Left lung (tissue), 4 donors: ENCODE measurements at regions not wholly inside any gene's neighbourhood (a gene's known extent, or its start where the extent isn't known, plus 50 kb on each side); places are given as distances from the start of the nearest gene placed in this dataset.
"Not testable (repeated sequence)": the region's sequence is repeated elsewhere in the genome, so short reads cannot be mapped to it uniquely, and the experiment has no call there.

ENCODE experiments used
- ATAC-seq: fragments of 200-7000 bp; cut with Tn5 transposase; one replicate; pipeline ENCODE4 v1.9.1; 2020; ENCODE audit warnings: moderate library complexity
- DNase-seq, 4 donors: peaks; one replicate each; pipeline ENCODE4 v3.0.0-alpha.2; 2013 to 2020
- H3K27ac ChIP-seq, 2 donors: fragments of 200-600 bp; sonication (generic) in 1 of 2; one replicate each; pipeline versions ENCODE4 v1.5.0 to v1.8.0; 2020 to 2021
- H3K27me3 ChIP-seq, 2 donors: fragments of 200-600 bp; sonication (generic) in 1 of 2; one replicate each; pipeline versions ENCODE4 v1.5.0 to v1.8.0; 2020 to 2021
- H3K36me3 ChIP-seq, 2 donors: fragments of 200-600 bp; sonication (generic) in 1 of 2; one replicate each; pipeline versions ENCODE4 v1.5.0 to v1.8.0; 2020 to 2021
- H3K4me1 ChIP-seq, 2 donors: fragments of 200-600 bp; one replicate each; pipeline ENCODE4 v1.8.0; 2021
- H3K4me3 ChIP-seq, 2 donors: fragments of 200-600 bp; sonication (generic) in 1 of 2; one replicate each; pipeline versions ENCODE4 v1.5.0 to v1.8.0; 2020 to 2021; ENCODE audit warnings: mild to moderate bottlenecking in 1 of 2
- H3K9me3 ChIP-seq, 2 donors: fragments of 200-600 bp; sonication (generic) in 1 of 2; one replicate each; pipeline versions ENCODE4 v1.5.0 to v1.8.0; 2020 to 2021
- intact Hi-C, 2 donors: fragments of 100-400 bp; cut with DNase I; formaldehyde crosslinking; loops; one replicate each; pipeline versions ENCODE4 v1.11.2 to v1.14.2; 2022
- TF ChIP-seq, protein P1 (sequence below), 2 donors: fragments of 200-600 bp; sonication (generic) in 1 of 2; IDR thresholded peaks; one replicate each; pipeline versions ENCODE4 v1.5.0 to v1.8.0; 2021; ENCODE audit warnings: antibody characterized with exemption in 2 of 2
- donor health status: DM: no; HTN: yes; CAD: no.
- donor health status: DM: no; HTN: no; CAD: no.

DNA sequence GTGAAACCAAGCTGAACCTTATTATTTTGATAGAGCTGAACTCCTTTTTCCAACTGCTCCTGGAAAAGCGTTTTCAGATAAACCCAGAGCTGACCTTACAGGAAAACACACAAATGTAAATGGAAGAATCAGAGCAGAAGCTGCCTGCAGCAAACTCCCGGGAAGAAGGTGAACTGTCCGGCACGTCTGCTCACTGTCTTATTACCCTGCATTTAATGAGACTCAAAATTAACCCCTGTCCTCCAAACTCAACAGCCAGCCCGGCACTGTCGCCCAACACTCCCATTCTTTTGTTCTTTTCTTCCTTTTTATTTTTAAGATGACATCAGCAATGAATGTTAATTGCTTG is 1046.9 kb upstream of the FLRT2 start:
- no peak for ATAC-seq
- no peak overlapping the region for H3K27ac ChIP-seq

DNA sequence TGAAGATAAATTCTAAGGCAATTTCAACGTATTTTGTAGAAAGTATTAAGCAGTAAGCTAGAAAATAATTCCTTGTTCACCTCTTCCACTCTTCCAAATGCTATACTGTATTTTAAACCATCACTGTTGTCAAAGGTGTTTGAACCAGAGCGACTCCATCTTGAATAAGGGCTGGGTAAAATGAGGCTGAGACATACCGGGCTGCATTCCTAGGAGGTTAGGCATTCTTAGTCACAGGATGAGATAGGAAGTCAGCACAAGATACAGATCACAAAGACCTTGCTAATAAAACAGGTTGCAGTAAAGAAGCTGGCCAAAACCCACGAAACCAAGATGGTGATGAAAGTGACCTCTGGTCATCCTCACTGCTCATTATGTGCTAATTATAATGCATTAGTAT is 1045.7 kb upstream of the FLRT2 start:
- intact Hi-C loops, H3K4me3 ChIP-seq, DNase-seq, H3K4me1 ChIP-seq, H3K27me3 ChIP-seq, H3K36me3 ChIP-seq, H3K9me3 ChIP-seq, ATAC-seq, H3K27ac ChIP-seq: not testable (repeated sequence)

More for the DNA sequence above, 1046.9 kb upstream of the FLRT2 start:
- Histone ChIP-seq H3K36me3 (no peaks in the 10 kb centered on the region), H3K27me3 (no peaks in the 10 kb centered on the region), H3K4me1 (no peaks in the 10 kb centered on the region), H3K4me3 (no peak overlapping the region), H3K9me3 (no peaks in the 10 kb centered on the region)
- intact Hi-C loops = no loop called here
- no peak for DNase-seq
- TF ChIP-seq, protein P1, sequence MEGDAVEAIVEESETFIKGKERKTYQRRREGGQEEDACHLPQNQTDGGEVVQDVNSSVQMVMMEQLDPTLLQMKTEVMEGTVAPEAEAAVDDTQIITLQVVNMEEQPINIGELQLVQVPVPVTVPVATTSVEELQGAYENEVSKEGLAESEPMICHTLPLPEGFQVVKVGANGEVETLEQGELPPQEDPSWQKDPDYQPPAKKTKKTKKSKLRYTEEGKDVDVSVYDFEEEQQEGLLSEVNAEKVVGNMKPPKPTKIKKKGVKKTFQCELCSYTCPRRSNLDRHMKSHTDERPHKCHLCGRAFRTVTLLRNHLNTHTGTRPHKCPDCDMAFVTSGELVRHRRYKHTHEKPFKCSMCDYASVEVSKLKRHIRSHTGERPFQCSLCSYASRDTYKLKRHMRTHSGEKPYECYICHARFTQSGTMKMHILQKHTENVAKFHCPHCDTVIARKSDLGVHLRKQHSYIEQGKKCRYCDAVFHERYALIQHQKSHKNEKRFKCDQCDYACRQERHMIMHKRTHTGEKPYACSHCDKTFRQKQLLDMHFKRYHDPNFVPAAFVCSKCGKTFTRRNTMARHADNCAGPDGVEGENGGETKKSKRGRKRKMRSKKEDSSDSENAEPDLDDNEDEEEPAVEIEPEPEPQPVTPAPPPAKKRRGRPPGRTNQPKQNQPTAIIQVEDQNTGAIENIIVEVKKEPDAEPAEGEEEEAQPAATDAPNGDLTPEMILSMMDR (IDR thresholded peaks at IDR 0.05) = no peak

DNA sequence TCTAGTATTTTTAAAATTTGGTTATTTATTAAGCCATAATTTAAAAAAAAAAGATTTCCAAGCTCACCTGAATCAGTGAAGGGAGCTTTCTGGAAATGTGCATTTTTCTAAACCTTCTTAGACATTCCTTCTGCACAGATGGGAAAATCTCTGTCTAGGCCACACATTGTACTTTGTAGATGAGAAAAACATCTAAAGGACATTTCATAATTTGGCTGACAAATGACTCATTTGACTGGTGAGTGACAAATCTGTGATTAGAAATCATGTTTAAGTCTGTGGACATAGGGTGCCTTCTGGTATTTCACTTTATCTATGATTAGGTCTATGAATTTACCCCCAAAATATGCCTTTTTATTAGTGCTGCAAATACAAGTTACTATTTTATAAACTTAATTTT is 1044.9 kb upstream of the FLRT2 start:
- Histone ChIP-seq H3K4me3 (no peak overlapping the region), H3K27me3 (no peaks in the 10 kb centered on the region), H3K9me3 (no peaks in the 10 kb centered on the region), H3K27ac (no peak overlapping the region), H3K4me1 (no peaks in the 10 kb centered on the region), H3K36me3 (no peaks in the 10 kb centered on the region)
- intact Hi-C loops = no loop called here
- ATAC-seq (no peak), DNase-seq (no peak)
- TF ChIP-seq, protein P1 (IDR thresholded peaks at IDR 0.05) = no peak

DNA sequence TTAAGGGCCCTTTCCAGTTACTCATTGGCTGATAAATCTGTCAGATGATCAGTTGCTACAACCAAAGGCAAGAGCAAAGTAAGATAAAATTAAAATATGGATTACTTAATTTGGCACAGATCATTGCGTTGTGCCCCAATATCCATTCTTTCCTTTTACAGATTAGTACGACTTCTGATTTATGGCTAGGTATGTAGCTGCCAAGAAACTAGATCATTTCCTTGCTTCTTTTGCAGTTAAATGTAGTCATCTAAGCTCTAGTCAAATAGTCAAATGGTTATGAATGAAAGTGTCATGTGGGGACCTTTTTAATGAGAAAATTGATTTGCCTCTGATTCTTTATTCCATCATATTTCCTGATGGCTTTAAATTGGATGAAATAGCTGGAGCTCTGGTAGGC is 1039.9 kb upstream of the FLRT2 start:
- no peaks in the 10 kb centered on the region for H3K27me3 ChIP-seq
- no peaks in the 10 kb centered on the region for H3K36me3 ChIP-seq
- no peak for ATAC-seq
- intact Hi-C loops = no loop called here
- DNase-seq = no peak
- peaks cover 0 to 3% of the 10 kb centered on the region in 2 donors for H3K9me3 ChIP-seq
- H3K27ac ChIP-seq = no peak overlapping the region
- no peak overlapping the region for H3K4me3 ChIP-seq
- TF ChIP-seq, protein P1 (IDR thresholded peaks at IDR 0.05) = no peak
- no peaks in the 10 kb centered on the region for H3K4me1 ChIP-seq

DNA sequence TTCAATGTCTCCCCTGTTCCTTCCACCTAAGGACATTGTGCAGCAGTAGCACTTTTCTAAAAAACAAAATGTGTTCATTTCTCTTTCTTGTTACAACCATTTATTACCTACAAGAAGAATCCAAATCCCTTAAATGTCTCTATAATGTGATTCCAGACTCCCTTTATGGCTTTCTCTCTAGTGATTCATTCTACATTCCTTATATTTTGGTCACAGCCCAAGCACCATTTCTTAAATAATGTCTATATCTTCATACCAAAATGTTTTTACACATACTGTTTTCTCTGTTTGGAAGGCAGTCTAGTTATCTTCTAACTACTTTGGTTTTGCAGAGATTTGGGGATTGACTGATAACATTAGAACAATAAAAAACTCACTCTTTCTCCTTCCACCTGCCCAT is 1037.3 kb upstream of the FLRT2 start:
- TF ChIP-seq, protein P1 (IDR thresholded peaks at IDR 0.05) = no peak
- ATAC-seq (no peak), DNase-seq (no peak)
- no peaks in the 10 kb centered on the region for H3K27me3 ChIP-seq
- no peaks in the 10 kb centered on the region for H3K4me1 ChIP-seq
- H3K36me3 ChIP-seq = no peaks in the 10 kb centered on the region
- no peak overlapping the region for H3K27ac ChIP-seq
- peaks cover 0 to 6% of the 10 kb centered on the region in 2 donors for H3K9me3 ChIP-seq
- H3K4me3 ChIP-seq = no peak overlapping the region
- intact Hi-C loops = no loop called here

DNA sequence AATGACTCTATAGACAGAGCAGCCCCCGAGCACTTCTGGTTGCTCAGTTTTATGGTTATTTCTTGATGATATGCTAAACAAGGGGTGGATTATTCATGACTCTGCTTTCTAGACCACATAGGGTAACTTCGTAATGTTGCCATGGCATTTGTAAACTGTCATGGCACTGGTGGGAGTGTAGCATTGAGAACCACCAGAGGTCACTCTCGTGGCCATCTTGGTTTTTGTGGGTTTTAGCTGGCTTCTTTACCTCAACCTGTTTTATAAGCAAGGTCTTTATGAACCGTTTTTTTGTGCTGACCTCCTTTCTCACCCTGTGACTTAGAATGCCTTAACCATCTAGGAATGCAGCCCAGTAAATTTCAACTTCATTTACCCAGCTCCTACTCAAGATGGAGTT is 1036.2 kb upstream of the FLRT2 start:
- H3K4me1 ChIP-seq = no peaks in the 10 kb centered on the region
- TF ChIP-seq, protein P1 (IDR thresholded peaks at IDR 0.05) = no peak
- intact Hi-C loops = no loop called here
- H3K36me3 ChIP-seq = no peaks in the 10 kb centered on the region
- no peaks in the 10 kb centered on the region for H3K27me3 ChIP-seq
- ATAC-seq (no peak), DNase-seq (no peak)
- no peak overlapping the region for H3K4me3 ChIP-seq
- H3K27ac ChIP-seq = no peak overlapping the region
- peaks cover 0 to 6% of the 10 kb centered on the region in 2 donors for H3K9me3 ChIP-seq
